ENCODE measurements at regions not wholly inside any gene's neighbourhood (a gene's known extent, or its start where the extent isn't known, plus 50 kb on each side); places are given as distances from the start of the nearest gene placed in this dataset.
"Not testable (repeated sequence)": the region's sequence is repeated elsewhere in the genome, so short reads cannot be mapped to it uniquely, and the experiment has no call there.

DNA sequence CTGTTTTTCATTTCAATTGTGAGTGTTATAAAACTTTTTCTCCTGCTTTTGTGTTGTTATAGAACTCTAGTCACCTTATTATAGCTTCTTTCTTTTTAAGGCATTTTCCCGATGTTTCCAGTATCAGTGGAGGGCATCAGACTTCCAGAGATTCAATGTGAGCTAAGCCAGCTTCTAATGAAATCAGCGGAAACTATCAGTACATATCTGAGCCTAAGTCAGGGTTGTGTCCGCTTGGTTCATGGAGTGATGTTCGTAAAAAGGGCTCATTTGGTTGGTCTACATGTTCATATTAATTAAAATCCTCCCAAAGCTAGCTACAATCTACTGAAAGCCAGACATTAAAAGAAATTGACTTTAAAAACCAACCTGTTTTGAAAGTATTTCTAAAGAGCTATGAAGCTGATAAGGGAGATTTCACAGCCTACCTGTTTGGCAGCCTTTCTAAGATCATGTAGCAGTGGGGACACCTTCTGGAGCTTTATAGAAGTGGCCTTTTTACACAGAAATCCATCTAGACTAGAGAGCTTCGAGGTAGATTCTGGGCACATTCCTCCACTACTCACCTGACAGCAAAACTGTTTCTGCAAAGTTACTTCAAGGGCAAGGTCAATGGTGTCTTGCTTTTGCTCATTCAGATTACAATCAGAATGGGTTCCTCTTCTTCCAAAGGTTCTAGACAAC, 227.1 kb upstream of the NBPF12 start:
- not testable (repeated sequence) for DNase-seq (ENCODE audit: low read depth)

DNA sequence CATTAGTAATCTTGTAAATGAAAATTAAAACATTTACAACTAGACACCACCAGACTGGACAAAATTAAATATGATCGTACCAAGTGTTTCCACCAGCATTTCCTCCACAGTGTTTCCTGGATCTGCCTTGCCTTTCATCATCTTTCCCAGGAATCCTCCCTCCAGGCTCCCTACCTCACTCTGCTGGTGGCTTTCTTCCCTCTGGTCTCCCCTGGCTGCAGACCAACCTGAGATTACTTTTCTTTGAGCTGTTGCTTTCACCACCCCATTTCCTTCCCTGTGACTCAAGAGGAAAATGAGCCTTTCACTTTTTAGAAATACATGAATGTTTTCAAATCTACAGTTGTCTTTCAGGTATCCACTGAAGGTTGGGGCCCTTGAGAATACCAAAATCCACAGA, 228.8 kb upstream of the NBPF12 start:
- DNase-seq (ENCODE audit: low read depth): not testable (repeated sequence)

DNA sequence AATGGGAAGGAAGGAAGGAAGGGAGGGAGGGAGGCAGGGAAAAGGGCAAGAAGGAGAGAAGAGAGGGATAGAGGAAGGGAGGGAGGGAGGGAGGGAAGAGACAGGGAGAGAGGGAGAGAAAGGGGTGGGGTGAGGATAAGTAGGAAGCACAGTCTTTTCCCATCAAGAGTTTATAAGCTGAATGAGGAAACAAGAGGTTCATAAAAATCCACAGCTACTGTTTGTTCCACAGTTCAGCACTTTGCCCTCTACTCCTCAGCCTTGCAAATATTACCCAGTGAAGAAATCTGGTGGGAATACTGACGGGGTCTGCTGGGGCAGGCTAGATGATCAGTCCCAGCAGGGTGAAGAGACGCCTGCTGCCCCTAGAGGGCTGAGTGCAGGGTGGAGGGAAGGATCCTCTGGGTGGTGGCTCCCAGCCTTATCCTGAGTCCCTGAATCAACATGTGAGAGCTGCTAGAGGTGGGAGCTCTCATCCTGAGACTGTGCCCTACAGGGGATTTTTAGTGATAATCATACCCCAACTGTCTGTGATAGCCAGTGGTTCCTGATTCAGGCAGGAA, 233.9 kb upstream of the NBPF12 start:
- DNase-seq (ENCODE audit: low read depth): not testable (repeated sequence)

DNA sequence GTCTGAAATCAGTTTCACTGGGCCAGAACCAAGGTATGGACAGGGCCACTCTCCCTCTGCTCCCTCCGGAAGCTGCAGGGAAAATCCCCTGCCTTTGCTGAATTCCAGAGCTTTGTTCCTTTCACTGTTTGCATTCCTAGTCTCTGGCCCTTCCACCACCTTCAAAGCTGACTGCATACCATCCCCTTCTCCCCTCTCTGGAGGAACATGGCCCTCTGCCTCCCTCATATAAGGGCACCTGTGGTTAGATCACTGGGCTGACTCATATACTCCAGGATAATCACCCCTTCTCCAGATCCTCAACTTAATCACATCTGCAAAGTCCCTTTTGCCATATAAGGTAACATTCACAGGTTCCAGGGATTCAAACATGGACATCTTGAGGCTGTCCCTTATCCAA, 236.8 kb upstream of the NBPF12 start:
- DNase-seq (ENCODE audit: low read depth): not testable (repeated sequence)

DNA sequence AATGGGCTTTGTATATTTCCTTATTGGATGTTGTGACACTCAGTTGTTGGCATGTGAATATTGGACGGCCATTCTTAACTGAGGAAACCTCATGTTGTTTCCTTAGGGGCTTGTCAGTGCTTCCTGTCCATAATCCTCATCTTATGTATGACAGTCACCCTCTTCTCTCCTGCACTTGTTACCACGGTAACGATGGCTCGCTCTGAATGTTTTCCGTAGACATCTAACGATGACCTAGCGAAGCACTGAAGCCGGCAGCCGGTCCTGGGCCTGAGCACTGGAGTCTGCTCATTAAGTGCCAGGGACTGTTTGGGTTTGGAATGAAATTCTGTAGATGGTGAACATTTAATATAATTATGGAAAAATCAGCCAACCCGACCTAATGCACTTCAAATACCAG, 242.7 kb upstream of the NBPF12 start:
- not testable (repeated sequence) for DNase-seq (ENCODE audit: low read depth)

DNA sequence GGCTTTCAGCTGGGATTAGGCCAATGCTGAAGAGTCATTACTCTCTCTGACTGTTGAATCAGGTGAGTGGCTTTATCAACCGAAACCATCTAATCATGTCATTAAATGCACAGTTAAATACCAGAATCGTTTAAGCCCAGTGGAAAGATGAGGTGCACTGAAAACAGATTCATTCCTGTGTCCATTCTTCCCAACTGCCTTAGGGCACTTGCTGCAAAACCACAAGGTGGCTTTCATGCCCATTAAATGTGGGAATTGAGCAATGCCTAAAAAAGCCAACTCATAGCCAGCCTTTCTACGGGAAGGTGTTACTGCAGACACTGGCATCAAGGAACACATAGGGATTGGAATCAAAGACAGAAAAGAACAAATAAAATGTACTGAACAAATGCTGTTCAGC, 246.3 kb upstream of the NBPF12 start:
- not testable (repeated sequence) for DNase-seq (ENCODE audit: low read depth)

DNA sequence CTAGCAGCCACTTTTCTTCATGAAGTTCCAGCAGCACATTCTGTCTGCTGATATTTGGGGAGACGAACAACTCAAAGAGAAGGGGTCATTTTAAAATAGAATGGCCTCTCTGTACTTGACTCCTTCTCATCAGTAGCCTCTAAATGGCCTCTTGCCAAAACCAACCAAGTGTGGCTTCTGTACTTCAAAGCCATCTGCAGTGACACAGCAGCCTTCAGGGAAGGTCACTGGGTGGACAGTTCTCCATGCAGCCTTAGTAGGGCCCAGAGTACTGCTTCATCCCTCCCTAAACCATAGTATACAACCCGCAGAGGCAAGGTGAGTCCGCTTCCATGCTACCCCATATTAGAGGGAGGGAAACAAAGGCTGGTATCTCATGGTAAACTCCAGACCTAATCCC, 249.2 kb upstream of the NBPF12 start:
- DNase-seq (ENCODE audit: low read depth): not testable (repeated sequence)

DNA sequence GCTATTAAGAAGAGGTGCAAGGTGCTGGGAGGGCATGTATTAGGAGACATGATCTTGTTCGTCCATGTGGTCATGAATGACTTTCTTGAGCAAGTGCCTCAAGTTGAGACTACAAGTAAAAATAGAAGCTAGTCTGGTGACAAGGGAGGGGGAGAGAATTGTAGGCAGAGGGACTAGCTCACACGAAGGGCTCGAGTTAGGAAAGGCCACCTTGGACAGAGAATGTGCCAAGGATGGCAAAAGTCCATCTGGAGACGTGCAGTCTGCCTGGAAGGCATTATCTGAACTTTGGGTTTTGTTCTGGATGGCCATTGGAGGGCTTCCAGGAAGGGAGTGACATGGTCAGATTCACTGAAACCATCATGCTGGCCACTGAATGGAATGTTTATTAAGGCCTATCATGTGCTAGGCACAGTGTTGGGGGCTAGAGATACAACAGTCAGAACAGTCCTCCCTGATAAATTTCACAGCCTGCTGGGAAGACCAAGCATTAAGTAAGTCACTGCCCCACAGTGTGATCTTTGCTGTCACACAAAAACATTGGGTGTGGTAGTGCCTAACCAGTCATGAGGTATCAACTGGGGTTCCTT, 251.3 kb upstream of the NBPF12 start:
- DNase-seq (ENCODE audit: low read depth): not testable (repeated sequence)

DNA sequence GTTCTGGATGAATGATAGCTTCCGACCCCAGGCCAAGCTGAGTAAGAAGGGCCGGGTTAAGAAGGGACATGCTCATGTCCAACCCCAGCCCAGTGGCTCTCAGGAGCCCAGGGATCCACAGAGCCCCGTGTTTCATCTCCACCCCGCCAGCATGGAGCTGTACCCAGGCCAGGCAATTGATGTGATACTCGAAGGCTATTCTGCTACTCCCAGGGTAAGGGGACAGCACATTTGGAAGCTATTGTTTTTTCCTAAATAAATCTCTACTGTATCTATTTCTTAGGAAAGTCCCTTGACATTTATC, 255.0 kb upstream of the NBPF12 start:
- DNase-seq (ENCODE audit: low read depth): not testable (repeated sequence)

DNA sequence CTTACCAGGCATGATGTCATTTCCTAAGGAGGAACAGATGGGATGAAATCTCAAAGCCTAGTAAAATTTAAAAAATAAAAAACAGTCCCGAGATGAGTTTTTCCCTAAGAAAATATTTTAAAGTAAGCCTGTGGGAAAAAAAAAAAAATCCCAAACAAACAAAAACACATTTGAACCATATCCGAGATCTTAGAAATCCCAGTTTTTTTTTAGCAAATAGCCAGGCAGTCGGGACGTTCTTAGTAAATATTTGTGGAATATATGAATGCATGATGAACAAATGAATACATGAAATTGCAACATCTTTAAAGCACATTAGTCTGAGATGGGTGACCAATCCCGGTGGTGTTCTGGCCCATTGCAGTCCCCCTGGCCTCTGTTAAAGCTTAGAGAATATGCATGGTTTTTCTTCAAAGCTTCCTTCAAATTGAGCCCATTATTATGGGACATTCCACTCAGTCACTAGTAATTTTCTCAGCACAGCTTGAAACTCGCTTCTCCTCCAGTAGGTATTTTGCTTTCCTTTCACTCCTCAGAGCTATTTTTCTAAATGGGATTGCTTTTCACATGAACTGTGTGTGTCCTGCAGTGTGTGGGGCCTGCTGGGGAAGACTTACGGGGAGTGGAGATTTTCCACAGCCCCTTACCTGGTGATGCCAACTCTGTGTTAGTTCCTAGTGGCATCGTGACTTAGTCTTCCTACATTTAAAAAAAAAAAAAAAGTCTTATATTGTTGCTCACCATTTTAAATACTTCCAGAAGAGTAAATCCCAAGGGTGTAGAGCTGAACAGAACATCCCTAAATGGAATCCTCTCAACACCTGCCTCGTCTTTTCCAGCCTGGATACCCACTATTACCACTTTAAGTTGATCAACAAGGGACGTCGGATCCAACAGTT, 255.6 kb upstream of the NBPF12 start:
- DNase-seq (ENCODE audit: low read depth): not testable (repeated sequence)

DNA sequence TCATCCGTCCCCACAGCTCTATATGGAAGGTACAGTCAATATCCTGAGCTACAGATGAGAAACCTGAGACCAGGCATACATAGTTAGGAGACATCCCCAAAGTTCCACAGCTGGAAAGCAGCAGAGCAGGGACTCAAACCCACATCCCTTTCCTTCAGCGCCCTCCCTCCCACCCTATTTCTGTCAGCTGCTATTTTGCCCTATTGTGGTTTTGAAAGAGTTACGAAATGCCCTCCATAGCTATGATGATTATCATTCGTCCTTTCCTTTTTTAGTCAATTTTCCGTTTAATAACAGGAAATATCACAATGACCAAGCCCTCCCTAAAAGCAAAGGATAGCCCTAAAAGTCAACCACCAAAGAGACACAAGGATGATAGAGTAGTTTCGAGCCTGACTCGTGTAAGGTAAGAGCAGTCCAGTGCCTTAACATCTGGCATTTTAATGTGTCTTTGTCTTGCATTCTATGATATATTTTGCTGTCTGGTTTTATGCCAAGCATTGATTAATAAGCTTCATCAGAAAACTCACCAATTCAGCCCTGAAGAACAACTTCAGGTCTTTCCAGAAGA, 264.3 kb upstream of the NBPF12 start:
- not testable (repeated sequence) for DNase-seq (ENCODE audit: low read depth)

DNA sequence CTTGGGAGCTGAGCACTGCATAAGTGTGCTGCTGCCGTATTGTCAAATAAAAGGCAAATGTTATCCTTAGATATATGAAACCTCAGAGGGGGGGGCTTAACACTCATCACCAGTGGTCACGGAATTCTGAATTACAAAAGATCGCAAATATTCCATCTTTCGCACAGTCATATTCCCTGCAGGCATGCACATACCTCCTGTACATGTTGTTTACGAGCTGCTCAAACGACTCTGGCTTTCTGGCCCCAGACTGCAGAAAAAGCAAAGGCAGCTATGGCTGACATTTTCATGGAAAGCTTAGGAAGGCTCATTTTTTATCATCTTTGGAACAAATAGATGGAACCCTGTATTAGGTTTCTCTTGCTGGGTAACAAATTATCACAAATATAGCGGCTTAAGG, 265.5 kb upstream of the NBPF12 start:
- not testable (repeated sequence) for DNase-seq (ENCODE audit: low read depth)

DNA sequence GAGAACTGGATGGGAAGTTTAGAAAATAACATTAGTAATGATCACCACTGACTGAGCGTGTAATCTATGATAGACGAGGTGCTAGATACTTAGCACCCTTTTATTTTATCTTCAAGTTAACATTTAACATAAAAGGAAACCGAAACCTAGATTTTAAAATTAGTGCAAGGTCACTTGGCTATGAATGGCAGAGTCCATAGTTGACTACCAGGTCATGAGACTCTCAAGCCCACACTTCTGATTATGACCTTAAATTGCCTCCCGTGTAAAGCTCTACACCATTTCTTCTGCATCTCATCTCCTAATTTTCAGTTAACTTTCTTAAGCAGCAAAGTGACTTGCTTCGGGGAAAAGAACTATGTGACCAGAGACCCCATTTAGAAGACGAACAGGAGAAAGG, 266.5 kb upstream of the NBPF12 start:
- DNase-seq (ENCODE audit: low read depth): not testable (repeated sequence)

DNA sequence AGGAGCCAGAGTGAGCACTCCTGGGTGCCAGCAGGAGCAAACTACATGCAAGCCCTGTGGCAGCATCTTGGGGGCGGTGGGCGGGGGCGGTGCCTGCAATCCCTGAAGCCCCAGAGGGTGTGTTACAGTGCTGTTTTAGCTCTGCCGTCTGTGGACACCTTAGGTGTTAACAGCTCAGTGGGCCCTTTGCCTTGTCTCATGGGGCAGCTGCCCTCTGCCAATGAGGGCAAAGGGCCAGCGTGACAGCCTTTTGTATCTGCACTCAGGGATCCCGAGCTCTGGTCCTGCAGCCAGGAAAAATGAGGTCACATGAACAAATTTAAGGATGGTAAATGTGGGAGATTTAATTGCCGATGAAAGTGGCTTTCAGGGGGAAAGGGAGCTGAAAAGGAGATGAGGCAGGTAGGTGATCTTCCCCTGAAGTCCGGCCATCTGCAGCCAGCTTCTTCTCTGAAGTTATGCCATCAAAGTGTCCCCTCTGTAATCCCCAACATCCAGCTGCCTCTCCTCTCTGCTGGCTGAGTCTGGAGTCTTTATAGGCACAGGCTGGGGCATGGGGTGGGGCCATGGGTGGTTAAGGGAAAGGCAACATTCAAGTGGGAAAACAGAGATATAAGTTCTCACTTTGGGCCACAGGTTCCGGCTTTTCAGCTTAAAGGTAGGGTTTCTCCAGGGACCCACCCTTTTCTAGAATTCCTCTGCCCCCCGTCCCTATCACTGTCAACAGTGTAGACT, 267.1 kb upstream of the NBPF12 start:
- DNase-seq (ENCODE audit: low read depth): not testable (repeated sequence)

DNA sequence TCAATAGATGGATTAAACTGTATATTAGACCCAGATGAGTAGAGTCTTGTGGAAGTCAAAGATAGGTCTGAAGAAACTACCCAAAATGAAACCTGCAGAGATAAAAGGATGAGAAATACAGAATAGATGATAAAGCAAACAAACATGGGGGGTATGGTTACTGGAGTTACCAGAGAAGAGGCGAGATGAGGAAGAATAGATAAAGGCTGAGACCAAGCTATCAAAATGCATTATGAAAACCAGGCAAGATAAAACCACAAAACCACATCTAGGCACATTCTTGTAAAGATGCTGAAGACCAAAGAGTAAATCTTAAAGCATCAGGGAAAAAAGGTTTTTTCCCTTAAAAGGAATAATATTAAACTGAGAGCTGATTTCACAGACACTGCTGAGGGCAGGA, 271.8 kb upstream of the NBPF12 start:
- DNase-seq (ENCODE audit: low read depth): not testable (repeated sequence)

DNA sequence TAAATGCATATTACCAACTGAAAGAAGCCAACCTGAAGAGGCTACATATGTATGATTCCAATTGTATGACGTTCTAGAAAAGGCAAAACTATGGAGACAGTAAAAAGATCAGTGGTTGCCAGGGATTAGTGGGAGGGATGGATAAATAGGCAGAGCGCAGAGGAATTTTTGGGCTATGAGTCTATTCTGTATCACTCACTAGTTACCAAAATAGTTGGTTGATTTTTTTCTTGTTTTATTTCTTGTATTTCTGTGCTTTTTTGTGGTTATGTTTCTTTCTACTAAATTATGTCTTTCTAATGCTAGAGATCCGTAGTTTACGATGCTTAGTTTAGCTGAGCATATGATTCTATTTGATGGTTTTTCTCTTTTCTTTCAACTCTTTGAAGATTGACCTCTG, 277.9 kb upstream of the NBPF12 start:
- DNase-seq (ENCODE audit: low read depth): not testable (repeated sequence)

DNA sequence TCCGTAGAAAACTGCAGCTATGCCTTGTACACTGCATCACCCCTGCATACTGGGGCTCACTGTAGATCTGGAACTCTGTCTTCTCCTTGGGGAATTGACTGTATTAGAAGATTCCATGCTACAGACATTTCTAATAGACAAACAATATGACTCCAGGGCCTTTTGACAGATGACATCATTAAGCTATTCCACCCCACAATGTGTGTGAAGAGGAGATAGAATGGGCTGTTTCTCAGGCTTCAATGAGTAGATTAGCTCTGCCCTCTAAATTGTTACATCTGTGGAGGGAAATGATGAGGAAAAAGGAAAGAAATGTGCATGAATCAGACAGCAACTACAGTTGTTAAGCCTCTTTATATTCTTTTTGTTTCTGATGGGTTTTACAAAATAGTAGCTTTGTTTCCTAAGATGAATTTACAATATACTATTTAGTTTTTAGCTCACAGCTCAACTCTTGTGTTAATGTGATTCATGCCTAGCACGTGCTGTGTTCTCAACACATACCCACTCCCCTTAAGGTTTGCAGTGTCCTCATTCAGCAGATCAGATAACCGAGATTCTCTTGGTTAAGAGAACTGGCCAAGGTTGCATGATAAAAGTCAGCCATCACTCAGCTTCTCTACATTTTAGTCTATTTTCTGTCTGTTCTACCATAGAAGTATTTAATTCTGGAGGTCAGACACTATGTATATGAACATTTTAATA, 281.6 kb upstream of the NBPF12 start:
- not testable (repeated sequence) for DNase-seq (ENCODE audit: low read depth)

DNA sequence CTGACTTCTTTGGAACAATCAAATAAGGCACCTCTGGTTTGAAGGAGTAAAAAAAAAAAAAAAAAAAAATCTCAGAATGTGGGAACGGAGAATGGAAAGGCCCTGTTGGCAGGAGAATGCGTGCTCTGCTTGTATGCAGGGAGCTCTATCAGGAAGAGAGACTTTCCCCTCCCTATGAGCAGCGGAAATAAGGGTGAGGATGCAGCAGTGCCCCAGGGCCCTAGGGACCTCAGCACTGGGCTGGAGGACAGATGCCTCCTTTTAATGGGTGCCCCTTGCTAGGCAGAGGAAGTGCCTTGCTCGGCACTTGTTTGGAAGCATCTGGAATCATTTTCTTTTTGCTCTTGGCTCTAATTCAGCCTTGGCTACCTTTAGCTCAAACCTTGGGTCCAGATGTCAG, 283.4 kb upstream of the NBPF12 start:
- not testable (repeated sequence) for DNase-seq (ENCODE audit: low read depth)

DNA sequence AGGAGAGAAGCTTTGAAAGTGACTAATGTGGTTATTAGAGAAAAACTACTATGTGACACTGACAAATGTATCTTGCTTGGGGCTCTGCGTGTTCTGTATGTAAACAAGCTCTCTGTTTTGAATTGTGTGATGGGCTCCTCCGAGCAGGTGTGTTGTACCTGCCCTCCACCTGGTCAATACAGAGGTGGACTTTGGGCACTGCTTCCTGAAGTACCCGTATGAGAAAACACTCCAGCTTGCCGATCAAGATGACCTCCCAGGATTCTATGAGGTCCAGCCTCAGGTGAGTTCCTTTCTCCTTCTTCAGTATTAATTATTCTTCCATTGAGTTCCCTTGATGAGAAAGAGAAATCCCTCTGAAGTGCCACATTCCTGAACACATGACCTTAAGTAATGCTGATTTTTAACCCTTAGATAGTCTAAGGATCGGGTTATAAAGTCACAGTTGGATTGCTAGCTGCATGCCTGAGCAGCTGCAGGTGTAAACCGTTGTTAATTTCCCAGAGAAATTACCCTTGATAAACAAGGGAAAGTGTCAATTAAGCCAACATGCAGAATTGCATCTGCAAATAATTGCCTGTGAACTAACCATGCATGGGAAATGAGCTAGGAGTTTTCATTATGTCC, 292.0 kb upstream of the NBPF12 start:
- not testable (repeated sequence) for DNase-seq (ENCODE audit: low read depth)

DNA sequence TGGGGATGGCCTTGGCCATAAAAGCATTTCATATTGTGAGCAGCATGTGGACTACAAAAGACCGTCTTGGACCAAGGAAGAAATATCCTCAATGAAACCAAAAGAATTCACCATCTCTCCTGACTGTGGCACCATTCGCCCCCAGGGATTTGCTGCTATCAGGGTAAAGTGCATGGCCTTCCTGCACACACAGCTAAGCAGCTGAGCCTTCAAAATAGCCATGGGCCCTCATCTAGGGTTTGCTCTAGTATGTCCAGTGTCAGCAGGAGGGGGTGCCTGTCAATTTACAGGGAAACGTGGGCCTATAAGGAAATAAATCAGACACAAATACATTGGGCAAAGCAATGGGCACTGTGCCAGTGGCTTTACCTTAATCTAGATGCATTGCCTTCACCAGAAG, 296.6 kb upstream of the NBPF12 start:
- DNase-seq (ENCODE audit: low read depth): not testable (repeated sequence)

All from T-helper 22 cell (primary cell).